ENCODE measurements at regions not wholly inside any gene's neighbourhood (a gene's known extent, or its start where the extent isn't known, plus 50 kb on each side); places are given as distances from the start of the nearest gene placed in this dataset.

DNA sequence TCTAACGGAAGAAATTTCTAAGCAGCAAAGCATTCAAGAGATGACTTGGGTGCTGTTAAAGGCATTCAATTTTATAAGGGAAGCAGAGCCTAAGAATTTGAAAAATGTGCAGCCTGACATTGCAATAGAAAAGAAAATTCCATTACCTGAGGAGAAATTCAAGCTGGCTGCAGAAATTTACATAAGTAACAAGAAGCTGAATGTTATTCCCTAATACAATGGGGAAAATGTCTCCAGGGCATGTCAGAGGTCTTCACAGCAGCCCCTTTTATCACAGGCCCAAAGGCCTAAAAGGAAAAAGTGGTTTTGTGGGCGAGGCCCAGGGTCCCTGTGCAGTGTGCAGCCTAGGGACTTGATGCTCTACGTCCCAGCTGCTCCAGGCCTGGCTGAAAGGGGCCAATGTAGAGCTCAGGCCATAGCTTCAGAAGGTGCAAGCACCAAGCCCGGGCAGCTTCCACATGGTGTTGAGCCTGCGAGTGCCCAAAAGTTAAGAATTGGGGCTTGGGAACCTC lies 306.7 kb downstream of the RDH14 start:
- no peak for DNase-seq (ENCODE audit: low read depth)

DNA sequence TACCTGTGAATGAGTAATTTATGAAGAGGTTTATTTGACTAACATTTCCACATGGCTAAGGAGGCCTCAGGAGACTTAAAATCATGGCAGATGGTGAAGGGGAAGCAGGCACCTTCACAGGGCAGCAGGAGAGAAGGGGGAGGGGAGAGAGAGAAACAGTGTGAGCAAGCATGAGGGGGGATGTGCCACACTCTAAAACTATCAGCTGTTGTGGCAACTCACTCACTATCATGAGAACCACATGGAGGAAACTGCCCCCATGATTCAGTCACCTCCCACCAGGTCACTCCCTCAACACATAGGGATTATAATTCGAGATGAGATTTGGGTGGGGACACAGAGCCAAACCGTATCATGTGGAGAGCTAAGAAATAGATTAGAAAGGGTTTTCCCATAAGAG lies 309.0 kb downstream of the RDH14 start:
- no peak for DNase-seq (ENCODE audit: low read depth)

DNA sequence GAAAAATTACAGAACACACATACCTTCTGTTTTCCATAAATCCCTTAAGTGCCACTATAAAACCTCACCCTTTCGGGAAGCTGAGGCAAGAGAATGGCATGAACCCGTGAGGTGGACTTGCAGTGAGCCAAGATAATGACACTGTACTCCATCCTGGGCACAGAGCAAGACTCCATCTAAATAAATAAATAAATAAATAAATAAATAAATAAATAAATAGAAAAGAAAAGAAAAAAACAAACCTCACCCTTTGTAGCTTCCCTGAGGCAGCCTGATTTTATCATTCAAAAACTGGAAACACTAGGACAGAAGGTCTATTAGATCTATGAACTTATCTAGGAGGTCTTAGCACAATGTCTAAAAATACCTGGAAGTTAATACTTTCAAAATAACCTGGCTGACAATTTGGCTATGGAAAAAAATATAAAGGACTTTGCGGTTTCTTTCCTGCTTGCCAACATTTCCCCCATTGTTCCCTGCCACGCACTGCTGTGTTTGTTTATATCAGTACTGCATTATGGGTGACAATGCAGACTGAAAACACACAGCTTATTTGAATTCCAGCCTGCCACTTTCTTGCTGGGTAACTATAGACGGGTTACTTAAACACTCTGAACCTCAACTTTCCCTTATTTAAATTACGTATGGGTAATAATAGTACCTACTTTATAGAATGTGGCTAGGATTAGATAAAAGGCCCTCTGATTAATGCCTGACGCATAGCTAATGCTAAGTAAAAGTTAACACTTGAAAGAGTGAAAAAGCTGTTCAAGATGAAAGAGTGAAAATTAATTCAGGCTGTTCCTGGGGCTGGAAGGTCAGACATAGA lies 313.0 kb downstream of the RDH14 start:
- no peak for DNase-seq (ENCODE audit: low read depth)

DNA sequence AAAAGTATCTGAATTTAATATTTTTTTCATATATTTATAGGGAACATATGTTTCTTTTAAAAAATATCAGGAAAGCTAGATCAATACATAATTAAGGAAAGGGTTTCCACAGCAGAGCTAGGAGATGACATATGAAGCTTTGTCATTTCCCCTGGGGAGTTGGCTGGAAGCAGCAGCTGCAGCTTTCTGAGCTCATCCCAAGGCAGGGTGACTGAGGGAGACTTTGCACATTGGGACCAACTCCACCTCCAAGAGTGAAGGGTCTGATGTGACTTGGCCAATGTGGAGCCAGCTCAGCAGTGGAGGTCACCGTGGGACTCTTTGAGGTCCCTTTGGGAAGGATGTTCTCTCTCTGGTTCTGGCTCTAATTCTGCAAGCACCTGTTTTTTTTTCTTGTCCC lies 315.1 kb downstream of the RDH14 start:
- DNase-seq (ENCODE audit: low read depth), result no peak

DNA sequence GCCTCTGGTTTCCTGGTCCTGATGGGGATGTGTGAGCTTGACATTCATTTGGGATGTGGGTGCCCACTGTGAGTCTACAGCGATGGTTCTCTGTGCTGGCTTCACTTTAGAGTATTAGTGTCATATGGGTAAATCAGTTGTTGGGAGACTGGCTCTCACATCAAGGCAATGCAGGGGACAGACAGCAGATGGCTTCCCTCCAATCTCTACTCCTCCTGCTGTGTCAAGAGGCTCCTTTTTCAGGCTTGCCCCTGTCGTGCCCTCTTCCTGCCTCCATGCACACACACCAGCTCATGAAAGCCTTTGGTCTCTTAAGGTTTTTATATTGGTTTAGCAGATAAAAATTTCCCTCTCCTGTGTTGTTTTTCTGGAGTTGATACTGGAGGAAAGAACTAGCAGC lies 315.6 kb downstream of the RDH14 start:
- DNase-seq (ENCODE audit: low read depth), result no peak

DNA sequence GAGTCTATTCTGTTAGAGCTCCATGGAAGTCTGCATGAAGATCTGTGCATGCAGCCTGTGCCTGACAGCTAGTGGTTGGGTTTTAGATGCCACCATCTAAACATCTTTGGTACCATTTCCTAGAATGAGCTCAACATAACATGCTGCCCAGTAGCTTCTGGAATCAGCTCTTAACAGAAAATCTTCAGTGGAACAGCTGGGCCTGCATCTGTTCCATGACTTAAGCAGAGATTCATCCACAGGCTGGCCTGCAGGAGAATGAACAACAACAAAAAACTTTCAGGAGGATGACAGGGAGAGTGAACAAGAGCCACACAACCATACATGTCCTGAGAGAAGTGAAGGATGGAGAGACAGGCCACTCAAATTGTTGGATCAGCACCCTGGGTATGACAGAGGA lies 316.6 kb downstream of the RDH14 start:
- no peak for DNase-seq (ENCODE audit: low read depth)

DNA sequence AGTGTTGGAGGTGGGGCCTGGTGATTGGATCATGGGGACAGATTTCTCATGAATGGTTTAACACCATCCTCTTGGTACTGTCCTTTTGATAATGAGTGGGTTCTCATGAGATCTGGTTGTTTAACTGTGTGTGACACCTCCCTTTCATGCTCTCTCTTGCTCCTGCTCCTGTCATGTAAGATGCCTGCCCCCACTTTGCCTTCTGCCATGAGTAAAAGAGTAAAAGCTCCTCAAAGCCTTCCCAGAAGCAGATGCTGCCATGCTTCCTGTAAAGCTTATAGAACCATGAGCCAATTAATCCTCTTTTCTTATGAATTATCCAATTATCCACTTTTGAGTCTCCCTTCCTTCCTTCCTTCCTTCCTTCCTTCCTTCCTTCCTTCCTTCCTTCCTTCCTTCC lies 317.7 kb downstream of the RDH14 start:
- DNase-seq (ENCODE audit: low read depth), result no peak

DNA sequence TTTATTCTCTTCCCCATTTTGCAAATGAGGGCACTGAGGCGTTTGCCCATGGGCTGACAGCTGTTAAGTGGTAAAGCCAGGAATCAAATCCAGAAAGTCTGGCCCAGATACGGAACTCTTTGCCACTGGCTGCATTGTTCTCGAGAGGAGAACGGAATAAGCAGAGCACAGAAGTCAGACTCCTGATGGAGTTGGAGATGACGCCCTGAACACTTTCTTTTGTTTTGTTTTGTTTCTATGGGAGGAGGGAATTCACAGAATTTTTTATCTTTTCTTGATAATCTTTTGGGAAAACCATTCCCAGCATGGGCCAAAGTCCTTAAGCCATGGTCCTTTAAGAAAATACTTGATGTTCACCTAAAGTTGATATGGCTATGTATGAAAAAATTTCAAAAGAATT lies 322.2 kb downstream of the RDH14 start:
- no peak for DNase-seq (ENCODE audit: low read depth)

DNA sequence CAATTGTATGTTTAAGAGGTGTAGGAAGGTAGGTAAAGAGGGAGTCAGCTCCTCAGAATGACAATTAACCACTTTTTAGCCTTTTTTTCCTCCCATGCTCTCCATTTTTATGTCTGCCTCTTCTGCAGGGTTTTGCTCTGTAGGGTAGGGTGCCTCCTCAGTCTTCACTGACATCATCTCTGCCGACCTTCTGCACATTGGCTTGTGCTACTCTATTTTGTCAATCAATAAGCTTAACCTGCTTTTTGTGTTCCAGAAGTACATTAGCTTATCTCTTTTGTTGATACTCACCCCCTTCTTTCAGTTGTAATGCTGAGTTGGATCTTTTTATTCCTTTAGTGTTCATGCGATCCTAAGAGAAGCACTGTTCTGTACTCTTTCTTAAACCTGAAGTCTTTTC lies 323.2 kb downstream of the RDH14 start:
- DNase-seq (ENCODE audit: low read depth), result no peak

DNA sequence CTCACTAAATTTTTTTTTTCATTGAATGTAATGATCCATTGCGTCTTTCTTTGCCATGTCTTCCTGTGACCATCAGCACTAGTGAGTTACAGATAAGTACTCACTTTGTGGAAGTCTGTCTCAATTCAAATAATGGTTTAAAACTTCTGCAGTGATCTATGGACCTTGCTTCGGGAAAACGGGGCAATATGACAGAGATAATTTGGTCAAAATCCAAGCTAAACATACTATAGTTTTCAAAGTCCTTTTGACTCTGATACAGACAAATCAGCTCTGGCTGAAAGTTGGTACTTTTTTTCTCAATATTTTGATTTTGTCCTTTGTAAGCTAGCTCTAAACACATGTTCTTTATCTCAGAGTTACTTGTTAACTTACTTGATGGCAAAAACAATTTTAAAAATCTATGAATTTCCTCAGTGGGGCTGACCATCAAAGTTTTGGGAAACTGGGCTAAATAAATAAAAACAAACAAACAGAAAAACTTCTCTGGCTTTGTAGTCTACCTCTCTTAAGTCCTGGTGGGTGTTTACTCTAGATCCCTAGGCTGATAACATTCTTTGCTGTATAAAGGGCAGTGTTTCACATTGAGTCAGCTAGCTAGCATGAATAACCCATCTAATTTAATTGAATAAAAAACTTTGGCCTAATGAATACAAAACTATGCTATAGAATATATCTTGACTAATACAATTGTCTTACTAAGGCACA lies 327.6 kb downstream of the RDH14 start:
- DNase-seq (ENCODE audit: low read depth), result peak; percentile 69

DNA sequence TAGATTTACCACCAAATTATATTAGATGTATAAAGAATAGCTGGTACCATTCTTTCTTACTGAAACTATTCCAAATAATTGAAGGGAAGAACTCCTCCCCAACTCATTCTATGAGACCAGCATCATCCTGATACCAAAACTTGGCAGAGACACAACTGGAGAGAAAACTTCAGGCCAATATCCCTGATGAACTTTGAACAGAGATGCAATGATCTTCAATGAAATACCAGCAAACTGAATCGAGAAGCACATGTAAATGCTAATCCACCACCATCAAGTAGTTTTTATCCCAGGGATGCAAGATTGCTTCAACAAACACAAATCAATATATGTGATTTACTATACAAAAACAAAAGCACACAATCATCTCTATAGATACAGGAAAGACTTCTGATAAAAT lies 329.8 kb downstream of the RDH14 start:
- no peak for DNase-seq (ENCODE audit: low read depth)

DNA sequence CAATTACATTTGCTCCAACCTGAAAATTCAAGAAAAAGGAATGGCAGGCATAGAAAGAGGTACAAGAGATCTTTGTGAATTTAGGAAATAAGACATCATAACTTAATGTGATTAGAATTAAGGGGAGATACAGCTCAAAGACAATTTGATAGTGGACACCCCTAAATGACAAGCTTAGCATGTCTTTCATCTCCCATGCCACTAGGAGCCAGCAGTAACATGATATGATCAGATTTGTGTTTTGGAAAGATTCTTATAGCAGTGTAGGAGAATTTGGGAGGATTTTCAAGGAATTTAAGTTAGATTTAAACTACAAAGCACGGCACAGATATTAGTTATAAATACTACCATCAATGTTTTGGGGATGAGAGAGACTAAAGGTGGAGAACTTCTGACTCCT lies 340.8 kb downstream of the RDH14 start:
- peak; percentile 14 for DNase-seq (ENCODE audit: low read depth)

DNA sequence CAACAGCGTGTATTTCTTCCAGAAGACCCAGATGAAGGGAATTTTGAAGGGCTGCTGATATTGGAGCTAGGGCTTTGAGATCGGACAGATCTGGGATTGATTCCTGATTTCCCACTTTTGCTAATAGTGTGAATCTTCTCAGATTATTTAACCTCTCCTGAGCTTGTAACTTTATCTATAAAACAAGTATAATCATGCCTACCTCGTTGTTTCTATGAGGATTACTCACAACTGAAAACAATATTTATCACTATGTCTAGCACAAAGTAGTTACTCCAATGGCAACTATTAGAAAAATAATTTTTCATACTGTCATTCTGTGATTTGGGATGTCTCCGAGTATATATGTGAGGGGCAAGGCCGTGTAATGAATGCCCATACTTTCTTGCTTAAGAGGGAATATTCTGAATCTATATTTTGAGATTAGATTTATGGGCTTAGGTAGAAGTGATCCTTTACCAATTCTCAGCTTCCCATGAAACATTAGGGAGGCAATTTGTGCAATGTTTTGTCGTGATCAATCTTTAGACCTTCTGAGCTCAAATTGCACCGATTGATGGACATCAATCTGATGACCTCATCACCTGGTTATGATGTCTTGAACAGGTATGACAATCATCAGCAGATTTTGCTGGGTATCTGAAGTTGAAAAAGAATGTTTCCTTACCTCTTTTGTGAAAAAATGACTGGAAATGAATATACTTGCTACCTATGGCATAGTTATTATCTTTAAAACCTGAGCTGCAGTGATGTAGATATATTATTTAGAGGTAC lies 339.9 kb downstream of the KCNS3 start:
- DNase-seq (ENCODE audit: low read depth), result no peak

DNA sequence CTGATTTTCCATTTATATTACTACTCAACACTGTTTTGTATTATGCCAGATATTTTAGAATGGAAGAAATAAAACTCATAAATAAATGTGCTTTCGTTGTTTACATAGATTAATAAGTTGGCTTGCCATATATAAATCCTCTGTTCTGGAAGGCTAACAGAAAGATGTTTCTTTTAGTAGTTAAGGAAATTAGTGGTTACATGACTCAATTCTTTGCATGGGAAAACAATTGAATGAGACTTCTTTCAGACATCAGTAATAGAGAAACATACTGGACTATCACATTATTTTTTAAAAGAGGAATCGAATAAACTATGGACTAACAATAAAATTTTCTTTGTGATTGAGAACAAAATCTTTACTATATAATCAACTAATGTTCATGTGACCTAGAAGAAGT lies 336.5 kb downstream of the KCNS3 start:
- peak; percentile 27 for DNase-seq (ENCODE audit: low read depth)

DNA sequence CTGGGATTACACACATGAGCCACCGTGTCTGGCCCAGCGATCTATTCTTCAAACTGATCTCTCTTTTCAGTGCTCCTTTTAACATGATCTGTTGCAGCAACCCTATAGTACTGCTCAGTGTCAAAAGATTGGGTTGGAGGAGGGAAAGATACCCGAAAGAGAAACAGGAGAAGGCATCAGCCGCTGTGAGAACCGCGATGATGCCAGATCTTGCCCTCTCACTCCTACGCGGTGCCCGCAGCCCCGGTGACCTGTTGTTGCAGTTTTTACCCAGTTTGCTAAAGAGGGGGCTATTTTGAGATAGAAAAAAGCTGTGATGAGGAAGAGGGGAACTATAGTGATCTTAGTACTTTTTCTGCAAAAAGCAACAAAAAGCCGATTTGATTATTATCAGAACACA lies 335.5 kb downstream of the KCNS3 start:
- DNase-seq (ENCODE audit: low read depth), result no peak

DNA sequence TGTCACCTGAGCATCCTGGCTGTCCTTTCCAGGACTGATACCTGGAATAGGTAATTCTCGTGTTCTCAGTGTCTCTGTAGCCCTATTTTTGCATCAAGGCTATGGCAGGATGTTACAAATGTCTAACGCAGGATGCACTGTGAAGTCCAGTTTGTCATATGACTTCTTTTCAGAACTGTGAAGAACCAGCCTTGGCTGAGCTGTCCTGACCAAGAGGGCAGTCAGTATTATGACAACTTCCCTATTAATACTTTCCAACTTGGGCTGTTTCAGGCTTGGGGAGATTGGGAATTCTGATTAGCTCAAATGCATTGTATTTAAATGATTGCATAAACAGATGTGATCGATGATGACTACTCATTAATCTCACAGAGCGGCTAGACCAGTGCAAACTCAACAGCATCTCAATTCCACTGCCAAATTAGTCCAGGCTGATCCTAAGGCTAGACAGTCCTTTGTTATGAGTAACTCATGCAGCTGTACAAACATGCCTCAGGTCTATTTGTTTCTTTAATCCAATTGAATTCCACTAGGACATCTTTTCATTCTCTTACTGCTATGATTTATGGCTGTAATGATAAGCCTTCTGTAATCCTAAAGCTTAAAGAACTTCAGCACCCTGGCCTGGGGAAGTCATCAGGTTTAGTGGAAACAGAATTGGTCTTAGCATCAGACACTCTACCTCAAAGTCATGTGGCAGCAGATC lies 331.6 kb downstream of the KCNS3 start:
- DNase-seq (ENCODE audit: low read depth), result peak; percentile 84

DNA sequence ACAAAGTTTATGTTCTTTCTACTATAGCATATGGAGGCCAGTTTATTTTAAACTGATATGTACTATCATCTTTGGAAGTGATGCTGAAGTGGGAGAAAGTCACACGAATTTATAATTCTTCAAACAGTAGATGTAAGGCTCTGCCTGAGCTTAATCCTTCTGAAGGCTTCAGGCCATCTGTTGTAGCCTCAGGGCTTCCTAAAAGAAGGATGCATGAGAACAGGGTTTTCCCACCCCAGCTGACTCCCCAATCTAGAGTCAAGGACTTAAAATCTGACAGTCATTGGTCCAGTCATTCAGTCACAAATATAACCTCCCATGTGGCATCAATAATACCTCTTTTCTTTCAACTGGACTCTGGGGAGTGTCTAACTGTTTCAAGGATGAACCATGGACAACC lies 330.5 kb downstream of the KCNS3 start:
- no peak for DNase-seq (ENCODE audit: low read depth)

DNA sequence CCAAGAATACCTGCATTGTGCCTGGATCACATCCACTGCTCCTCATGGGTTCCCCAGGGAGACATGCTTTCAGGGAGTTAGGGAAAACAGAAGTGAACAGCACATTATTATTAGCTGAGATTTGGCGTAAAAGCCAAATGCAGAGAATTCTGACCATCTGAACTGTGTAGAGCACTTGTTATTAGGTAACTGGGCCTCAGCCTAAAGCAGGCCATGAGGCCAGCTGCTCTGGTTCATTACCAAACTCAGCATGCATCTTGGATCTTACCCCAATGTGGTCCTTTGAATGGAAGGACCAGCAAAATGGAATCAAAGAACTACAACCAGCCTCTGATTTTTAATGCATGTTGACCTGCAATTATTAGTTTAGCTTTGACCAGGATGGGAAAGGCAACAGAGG lies 322.3 kb downstream of the KCNS3 start:
- no peak for DNase-seq (ENCODE audit: low read depth)

DNA sequence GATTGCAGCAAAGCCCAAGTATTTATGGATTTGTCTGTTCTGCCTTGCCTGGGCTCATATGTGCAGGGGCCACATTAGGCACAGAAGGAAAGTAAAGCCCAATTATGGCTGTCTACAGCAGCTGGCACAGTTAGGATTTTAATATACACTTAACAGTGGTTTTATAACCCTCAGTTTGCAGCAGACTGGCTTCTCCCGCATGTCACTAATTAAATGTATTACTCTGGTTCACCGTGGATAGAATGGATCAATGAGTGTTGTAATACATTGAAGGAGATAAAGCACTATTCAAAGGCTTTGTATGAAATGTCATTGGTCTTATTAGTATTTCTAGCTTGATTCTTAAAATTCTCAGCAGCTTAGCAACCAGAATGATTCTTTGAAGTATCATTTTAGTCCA lies 320.2 kb downstream of the KCNS3 start:
- no peak for DNase-seq (ENCODE audit: low read depth)

DNA sequence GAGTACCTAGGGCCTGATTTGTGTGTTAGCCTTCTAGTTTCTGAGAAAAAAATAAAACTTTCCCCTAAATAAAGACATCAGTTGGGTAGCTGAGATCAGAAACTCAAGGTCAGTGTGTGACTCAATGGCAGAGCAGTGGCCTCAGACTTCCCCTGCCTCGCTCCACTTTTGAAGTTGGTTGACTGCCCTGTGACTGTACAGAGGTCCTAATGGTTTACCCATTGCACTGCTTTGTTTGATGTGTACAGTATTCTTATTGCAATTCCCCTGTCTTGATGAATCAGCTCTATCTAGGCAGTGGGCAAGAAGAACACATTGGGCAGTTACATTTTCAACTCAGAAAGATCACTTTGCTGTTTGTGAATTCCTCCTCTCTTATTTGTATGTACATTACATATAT lies 315.7 kb downstream of the KCNS3 start:
- peak; percentile 11 for DNase-seq (ENCODE audit: low read depth)

DNA sequence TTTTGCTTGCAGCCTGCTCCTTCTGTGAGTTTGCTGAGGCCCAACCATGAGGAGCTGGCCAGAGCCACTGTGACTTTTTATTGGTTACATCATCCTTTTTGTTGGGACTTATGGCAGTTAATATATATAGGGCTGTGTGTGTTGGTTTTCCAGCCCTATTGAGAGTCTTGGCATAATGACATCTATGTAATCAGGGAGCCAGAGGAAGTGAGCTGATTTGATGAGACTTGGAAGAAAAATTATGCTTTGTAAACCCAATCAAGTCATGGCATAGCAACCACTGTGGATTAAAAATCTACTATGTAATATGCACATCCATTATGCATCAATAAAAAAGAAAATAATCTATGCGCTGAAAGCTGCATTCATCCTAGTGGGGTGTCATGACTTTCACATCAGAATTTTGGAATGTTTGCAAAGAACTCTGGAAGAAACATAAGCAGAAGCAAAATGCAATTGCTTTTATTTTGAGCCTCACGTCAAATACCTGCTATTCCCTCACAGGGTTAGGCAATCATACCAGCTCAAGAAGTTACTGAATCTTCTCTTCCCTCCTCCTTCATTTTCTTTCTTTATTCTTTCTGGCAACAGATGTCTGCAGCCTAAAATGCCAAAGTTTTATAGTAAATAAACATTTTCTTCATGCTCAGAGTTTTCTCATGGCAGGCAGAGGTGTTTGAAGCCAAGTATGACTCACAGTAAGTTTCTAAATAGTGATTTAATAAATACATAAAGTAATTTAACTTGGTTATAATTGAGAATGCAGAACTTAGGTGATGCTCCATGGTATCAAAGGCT lies 308.5 kb downstream of the KCNS3 start:
- peak; percentile 55 for DNase-seq (ENCODE audit: low read depth)

Data from iris pigment epithelial cell (primary cell).